HK-2 (cell line): ENCODE measurements at regions not wholly inside any gene's neighbourhood (a gene's known extent, or its start where the extent isn't known, plus 50 kb on each side); places are given as distances from the start of the nearest gene placed in this dataset.
"Not testable (repeated sequence)": the region's sequence is repeated elsewhere in the genome, so short reads cannot be mapped to it uniquely, and the experiment has no call there.

Experiments used
- DNase-seq: peaks from one replicate; pipeline ENCODE4 v3.0.0-alpha.2; 2018; ENCODE audit not compliant: unreplicated experiment

- DNase-seq = no peak
Measured at GRCh38 chr6:148602136-148602535, 144.7 kb upstream of the UST start.

GRCh38 chr6:148608199-148608951, 138.5 kb upstream of the UST start:
- DNase-seq = no peak

GRCh38 chr6:148611213-148611612, 135.6 kb upstream of the UST start:
- no peak for DNase-seq

- DNase-seq = no peak
Measured at GRCh38 chr6:148612043-148612442, 134.8 kb upstream of the UST start.

- no peak for DNase-seq
Measured at GRCh38 chr6:148614602-148615001, 132.2 kb upstream of the UST start.

- no peak for DNase-seq
Measured at GRCh38 chr6:148616841-148617240, 130.0 kb upstream of the UST start.

GRCh38 chr6:148617530-148617929, 129.3 kb upstream of the UST start:
- DNase-seq = no peak

- DNase-seq = no peak
Measured at GRCh38 chr6:148619891-148620290, 126.9 kb upstream of the UST start.

- DNase-seq = no peak
Measured at GRCh38 chr6:148620579-148621298, 126.1 kb upstream of the UST start.

- DNase-seq = no peak
Measured at GRCh38 chr6:148625609-148626008, 121.2 kb upstream of the UST start.

GRCh38 chr6:148628251-148628650, 118.6 kb upstream of the UST start:
- no peak for DNase-seq

- DNase-seq = no peak
Measured at GRCh38 chr6:148629181-148629580, 117.6 kb upstream of the UST start.

GRCh38 chr6:148629592-148630465, 117.0 kb upstream of the UST start:
- DNase-seq = no peak

GRCh38 chr6:148635070-148635743, 111.6 kb upstream of the UST start:
- DNase-seq = no peak

GRCh38 chr6:148641836-148642235, 105.0 kb upstream of the UST start:
- DNase-seq = not testable (repeated sequence)

GRCh38 chr6:148643208-148643607, 103.6 kb upstream of the UST start:
- not testable (repeated sequence) for DNase-seq

- not testable (repeated sequence) for DNase-seq
Measured at GRCh38 chr6:148645049-148645448, 101.8 kb upstream of the UST start.

- DNase-seq = no peak
Measured at GRCh38 chr6:148648754-148649453, 97.9 kb upstream of the UST start.

- DNase-seq = no peak
Measured at GRCh38 chr6:148649454-148649963, 97.3 kb upstream of the UST start.

- no peak for DNase-seq
Measured at GRCh38 chr6:148650941-148651505, 95.8 kb upstream of the UST start.

GRCh38 chr6:148652205-148652604, 94.6 kb upstream of the UST start:
- no peak for DNase-seq
